GM23338 (cell line): ENCODE measurements at regions not wholly inside any gene's neighbourhood (a gene's known extent, or its start where the extent isn't known, plus 50 kb on each side); places are given as distances from the start of the nearest gene placed in this dataset.

Source experiments
- ATAC-seq: fragments of 200-7000 bp; cut with Tn5 transposase; 3 replicates; pipeline ENCODE4 v1.9.1; 2020
- DNase-seq: peaks from one replicate; pipeline ENCODE4 v3.0.0-alpha.2; 2015; ENCODE audit warnings: low spot score
- H2AFZ ChIP-seq: fragments of 200-600 bp; sonication (generic); 2 replicates; pipeline ENCODE4 v1.8.0; 2016; ENCODE audit warnings: antibody characterized with exemption, mild to moderate bottlenecking, moderate library complexity
- H3F3A ChIP-seq: fragments of 200-600 bp; sonication (generic); replicated peaks from 2 replicates; pipeline ENCODE4 v1.8.0; 2017; ENCODE audit warnings: antibody characterized with exemption, mixed run types, low read depth
- H3K27ac ChIP-seq: fragments of 200-600 bp; sonication (generic); 2 replicates; pipeline ENCODE4 v1.6.1; 2016; ENCODE audit warnings: low read depth
- H3K27me3 ChIP-seq: fragments of 200-600 bp; sonication (generic); 2 replicates; pipeline ENCODE4 v1.8.0; 2016; ENCODE audit warnings: mild to moderate bottlenecking, mixed run types, moderate library complexity; ENCODE audit not compliant: insufficient read depth
- H3K36me3 ChIP-seq: fragments of 200-600 bp; sonication (generic); 2 replicates; pipeline ENCODE4 v1.8.0; 2016; ENCODE audit warnings: mild to moderate bottlenecking; ENCODE audit not compliant: insufficient read depth
- H3K4me1 ChIP-seq: fragments of 200-600 bp; sonication (generic); 2 replicates; pipeline ENCODE4 v1.8.0; 2016; ENCODE audit warnings: mild to moderate bottlenecking, moderate library complexity; ENCODE audit not compliant: insufficient read depth
- H3K4me2 ChIP-seq: fragments of 200-600 bp; sonication (generic); 2 replicates; pipeline ENCODE4 v1.7.1; 2017; ENCODE audit warnings: mixed run types
- H3K4me3 ChIP-seq: fragments of 200-600 bp; sonication (generic); 2 replicates; pipeline ENCODE4 v1.6.1; 2016; ENCODE audit warnings: mixed run types
- H3K79me2 ChIP-seq: fragments of 200-600 bp; sonication (generic); replicated peaks from 2 replicates; pipeline ENCODE4 v1.8.0; 2017; ENCODE audit warnings: mild to moderate bottlenecking; ENCODE audit not compliant: insufficient read depth
- H3K9me2 ChIP-seq: fragments of 200-600 bp; sonication (generic); 2 replicates; pipeline ENCODE4 v1.8.0; 2017; ENCODE audit not compliant: insufficient read depth
- H4K20me1 ChIP-seq: fragments of 200-600 bp; sonication (generic); replicated peaks from 2 replicates; pipeline ENCODE4 v1.8.0; 2017; ENCODE audit warnings: mild to moderate bottlenecking; ENCODE audit not compliant: insufficient read depth
- H3K27ac Mint-ChIP-seq: 2 replicates; pipeline ENCODE4 v1.8.0; 2020; ENCODE audit warnings: inconsistent platforms, mild to moderate bottlenecking, moderate library complexity, mixed read lengths
- H3K27me3 Mint-ChIP-seq: 3 replicates; pipeline ENCODE4 v1.8.0; 2022; ENCODE audit warnings: low read depth, mild to moderate bottlenecking, moderate library complexity, mixed read lengths, inconsistent platforms; ENCODE audit not compliant: insufficient read depth, poor library complexity
- H3K36me3 Mint-ChIP-seq: 3 replicates; pipeline ENCODE4 v1.8.0; 2021; ENCODE audit warnings: low read depth, mild to moderate bottlenecking, inconsistent platforms, moderate library complexity, mixed read lengths
- H3K4me1 Mint-ChIP-seq: 3 replicates; pipeline ENCODE4 v1.8.0; 2020; ENCODE audit warnings: mild to moderate bottlenecking, inconsistent platforms, mixed read lengths
- H3K4me3 Mint-ChIP-seq: 3 replicates; pipeline ENCODE4 v1.8.0; 2021; ENCODE audit warnings: moderate library complexity, mild to moderate bottlenecking, inconsistent platforms, mixed read lengths
- H3K9me3 Mint-ChIP-seq: 3 replicates; pipeline ENCODE4 v1.8.0; 2020; ENCODE audit warnings: moderate library complexity, mild to moderate bottlenecking, inconsistent platforms, mixed read lengths
- JUNB ChIP-seq: IDR thresholded peaks from one replicate; pipeline ENCODE4 v1.6.1; 2016; ENCODE audit warnings: antibody characterized with exemption; ENCODE audit not compliant: unreplicated experiment
- ZNF114 ChIP-seq: fragments of 250-450 bp; sonication (Bioruptor Pico); IDR thresholded peaks from 2 replicates; pipeline ENCODE4 v1.5.0; 2020; ENCODE audit warnings: mild to moderate bottlenecking, moderate library complexity
- TF ChIP-seq, protein P1 (sequence below): fragments of 250-450 bp; sonication (Bioruptor Pico); IDR thresholded peaks from 2 replicates; pipeline ENCODE4 v1.5.0; 2020; ENCODE audit warnings: mild to moderate bottlenecking, moderate library complexity
- TF ChIP-seq, protein P2 (sequence below), 2 experiments: fragments of 200-600 bp in 1 of 2; sonication (generic) in 1 of 2; conservative IDR thresholded peaks; 2 replicates each; pipeline versions ENCODE4 v1.5.1 to v1.6.1; 2016 to 2017; ENCODE audit warnings: antibody characterized with exemption in 2 of 2, low read depth in 2 of 2, mild to moderate bottlenecking in 2 of 2, moderate library complexity in 1 of 2

- TF ChIP-seq, protein P1, sequence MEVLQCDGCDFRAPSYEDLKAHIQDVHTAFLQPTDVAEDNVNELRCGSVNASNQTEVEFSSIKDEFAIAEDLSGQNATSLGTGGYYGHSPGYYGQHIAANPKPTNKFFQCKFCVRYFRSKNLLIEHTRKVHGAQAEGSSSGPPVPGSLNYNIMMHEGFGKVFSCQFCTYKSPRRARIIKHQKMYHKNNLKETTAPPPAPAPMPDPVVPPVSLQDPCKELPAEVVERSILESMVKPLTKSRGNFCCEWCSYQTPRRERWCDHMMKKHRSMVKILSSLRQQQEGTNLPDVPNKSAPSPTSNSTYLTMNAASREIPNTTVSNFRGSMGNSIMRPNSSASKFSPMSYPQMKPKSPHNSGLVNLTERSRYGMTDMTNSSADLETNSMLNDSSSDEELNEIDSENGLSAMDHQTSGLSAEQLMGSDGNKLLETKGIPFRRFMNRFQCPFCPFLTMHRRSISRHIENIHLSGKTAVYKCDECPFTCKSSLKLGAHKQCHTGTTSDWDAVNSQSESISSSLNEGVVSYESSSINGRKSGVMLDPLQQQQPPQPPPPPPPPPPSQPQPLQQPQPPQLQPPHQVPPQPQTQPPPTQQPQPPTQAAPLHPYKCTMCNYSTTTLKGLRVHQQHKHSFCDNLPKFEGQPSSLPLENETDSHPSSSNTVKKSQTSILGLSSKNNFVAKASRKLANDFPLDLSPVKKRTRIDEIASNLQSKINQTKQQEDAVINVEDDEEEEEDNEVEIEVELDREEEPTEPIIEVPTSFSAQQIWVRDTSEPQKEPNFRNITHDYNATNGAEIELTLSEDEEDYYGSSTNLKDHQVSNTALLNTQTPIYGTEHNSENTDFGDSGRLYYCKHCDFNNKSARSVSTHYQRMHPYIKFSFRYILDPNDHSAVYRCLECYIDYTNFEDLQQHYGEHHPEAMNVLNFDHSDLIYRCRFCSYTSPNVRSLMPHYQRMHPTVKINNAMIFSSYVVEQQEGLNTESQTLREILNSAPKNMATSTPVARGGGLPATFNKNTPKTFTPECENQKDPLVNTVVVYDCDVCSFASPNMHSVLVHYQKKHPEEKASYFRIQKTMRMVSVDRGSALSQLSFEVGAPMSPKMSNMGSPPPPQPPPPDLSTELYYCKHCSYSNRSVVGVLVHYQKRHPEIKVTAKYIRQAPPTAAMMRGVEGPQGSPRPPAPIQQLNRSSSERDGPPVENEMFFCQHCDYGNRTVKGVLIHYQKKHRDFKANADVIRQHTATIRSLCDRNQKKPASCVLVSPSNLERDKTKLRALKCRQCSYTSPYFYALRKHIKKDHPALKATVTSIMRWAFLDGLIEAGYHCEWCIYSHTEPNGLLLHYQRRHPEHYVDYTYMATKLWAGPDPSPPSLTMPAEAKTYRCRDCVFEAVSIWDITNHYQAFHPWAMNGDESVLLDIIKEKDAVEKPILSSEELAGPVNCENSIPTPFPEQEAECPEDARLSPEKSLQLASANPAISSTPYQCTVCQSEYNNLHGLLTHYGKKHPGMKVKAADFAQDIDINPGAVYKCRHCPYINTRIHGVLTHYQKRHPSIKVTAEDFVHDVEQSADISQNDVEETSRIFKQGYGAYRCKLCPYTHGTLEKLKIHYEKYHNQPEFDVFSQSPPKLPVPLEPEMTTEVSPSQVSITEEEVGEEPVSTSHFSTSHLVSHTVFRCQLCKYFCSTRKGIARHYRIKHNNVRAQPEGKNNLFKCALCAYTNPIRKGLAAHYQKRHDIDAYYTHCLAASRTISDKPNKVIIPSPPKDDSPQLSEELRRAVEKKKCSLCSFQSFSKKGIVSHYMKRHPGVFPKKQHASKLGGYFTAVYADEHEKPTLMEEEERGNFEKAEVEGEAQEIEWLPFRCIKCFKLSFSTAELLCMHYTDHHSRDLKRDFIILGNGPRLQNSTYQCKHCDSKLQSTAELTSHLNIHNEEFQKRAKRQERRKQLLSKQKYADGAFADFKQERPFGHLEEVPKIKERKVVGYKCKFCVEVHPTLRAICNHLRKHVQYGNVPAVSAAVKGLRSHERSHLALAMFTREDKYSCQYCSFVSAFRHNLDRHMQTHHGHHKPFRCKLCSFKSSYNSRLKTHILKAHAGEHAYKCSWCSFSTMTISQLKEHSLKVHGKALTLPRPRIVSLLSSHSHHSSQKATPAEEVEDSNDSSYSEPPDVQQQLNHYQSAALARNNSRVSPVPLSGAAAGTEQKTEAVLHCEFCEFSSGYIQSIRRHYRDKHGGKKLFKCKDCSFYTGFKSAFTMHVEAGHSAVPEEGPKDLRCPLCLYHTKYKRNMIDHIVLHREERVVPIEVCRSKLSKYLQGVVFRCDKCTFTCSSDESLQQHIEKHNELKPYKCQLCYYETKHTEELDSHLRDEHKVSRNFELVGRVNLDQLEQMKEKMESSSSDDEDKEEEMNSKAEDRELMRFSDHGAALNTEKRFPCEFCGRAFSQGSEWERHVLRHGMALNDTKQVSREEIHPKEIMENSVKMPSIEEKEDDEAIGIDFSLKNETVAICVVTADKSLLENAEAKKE (CRISPR knock-in tag) = no peak
Observed at GRCh38 chr4:124450851-124451250, 261.7 kb downstream of the ANKRD50 start (continued).

- no peaks in the 10 kb centered on the region for H3K9me3 Mint-ChIP-seq
- H3K4me1 ChIP-seq = peaks cover 20% of the 10 kb centered on the region
- no peak overlapping the region for H3K27ac ChIP-seq
- H3F3A ChIP-seq = no peaks in the 10 kb centered on the region
- no peak for ATAC-seq
- no peak overlapping the region for H3K27ac Mint-ChIP-seq
- no peaks in the 10 kb centered on the region for H3K27me3 Mint-ChIP-seq
- no peaks in the 10 kb centered on the region for H3K36me3 ChIP-seq
- no peak overlapping the region for H3K4me3 Mint-ChIP-seq
- H3K27me3 ChIP-seq = no peaks in the 10 kb centered on the region
- no peak for DNase-seq
- no peak overlapping the region for H3K4me3 ChIP-seq
- peaks cover 3% of the 10 kb centered on the region for H3K36me3 Mint-ChIP-seq
- H3K4me2 ChIP-seq = no peak overlapping the region
- TF ChIP-seq JUNB (no peak), ZNF114 (CRISPR knock-in tag) (no peak)
- TF ChIP-seq, protein P2, sequence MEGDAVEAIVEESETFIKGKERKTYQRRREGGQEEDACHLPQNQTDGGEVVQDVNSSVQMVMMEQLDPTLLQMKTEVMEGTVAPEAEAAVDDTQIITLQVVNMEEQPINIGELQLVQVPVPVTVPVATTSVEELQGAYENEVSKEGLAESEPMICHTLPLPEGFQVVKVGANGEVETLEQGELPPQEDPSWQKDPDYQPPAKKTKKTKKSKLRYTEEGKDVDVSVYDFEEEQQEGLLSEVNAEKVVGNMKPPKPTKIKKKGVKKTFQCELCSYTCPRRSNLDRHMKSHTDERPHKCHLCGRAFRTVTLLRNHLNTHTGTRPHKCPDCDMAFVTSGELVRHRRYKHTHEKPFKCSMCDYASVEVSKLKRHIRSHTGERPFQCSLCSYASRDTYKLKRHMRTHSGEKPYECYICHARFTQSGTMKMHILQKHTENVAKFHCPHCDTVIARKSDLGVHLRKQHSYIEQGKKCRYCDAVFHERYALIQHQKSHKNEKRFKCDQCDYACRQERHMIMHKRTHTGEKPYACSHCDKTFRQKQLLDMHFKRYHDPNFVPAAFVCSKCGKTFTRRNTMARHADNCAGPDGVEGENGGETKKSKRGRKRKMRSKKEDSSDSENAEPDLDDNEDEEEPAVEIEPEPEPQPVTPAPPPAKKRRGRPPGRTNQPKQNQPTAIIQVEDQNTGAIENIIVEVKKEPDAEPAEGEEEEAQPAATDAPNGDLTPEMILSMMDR (conservative IDR thresholded peaks at IDR 0.05; ENCODE audit: low read depth in 2 of 2) = no peak
- H3K79me2 ChIP-seq = no peaks in the 10 kb centered on the region
- peaks cover 6% of the 10 kb centered on the region; the same call in 1 of the 2 replicates for H3K9me2 ChIP-seq
- H2AFZ ChIP-seq = no peak overlapping the region
- peaks cover 23% of the 10 kb centered on the region for H3K4me1 Mint-ChIP-seq
- no peaks in the 10 kb centered on the region for H4K20me1 ChIP-seq
Observed at GRCh38 chr4:124454772-124455270, 257.7 kb downstream of the ANKRD50 start.
